ENCODE measurements at regions not wholly inside any gene's neighbourhood (a gene's known extent, or its start where the extent isn't known, plus 50 kb on each side); places are given as distances from the start of the nearest gene placed in this dataset.
A peak's percentile ranks its signal among the peaks of the same experiment; 100 is the strongest.

GRCh38 chr2:16828044-16828827 lies 162.6 kb upstream of the CYRIA start:
- DNase-seq, result no peak

DNA sequence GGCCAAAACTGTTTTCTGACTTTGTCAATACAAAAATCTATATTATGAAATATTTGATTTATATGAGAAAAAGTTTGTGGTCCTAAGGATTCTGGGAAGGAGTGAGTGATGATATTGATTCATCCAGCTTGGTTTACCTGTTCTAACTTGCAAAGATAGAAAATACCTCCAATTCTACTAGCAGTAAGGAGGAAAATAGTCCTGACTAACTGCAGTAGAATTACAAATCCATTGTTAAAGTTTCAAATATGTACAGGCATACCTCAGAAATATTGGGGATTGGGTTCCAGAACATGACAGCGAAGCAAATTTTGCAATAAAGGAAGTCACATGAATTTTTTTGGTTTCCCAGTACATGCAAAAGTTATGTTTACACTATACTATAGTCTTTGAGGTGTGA lies 158.8 kb upstream of the CYRIA start:
- DNase-seq, result no peak

DNA sequence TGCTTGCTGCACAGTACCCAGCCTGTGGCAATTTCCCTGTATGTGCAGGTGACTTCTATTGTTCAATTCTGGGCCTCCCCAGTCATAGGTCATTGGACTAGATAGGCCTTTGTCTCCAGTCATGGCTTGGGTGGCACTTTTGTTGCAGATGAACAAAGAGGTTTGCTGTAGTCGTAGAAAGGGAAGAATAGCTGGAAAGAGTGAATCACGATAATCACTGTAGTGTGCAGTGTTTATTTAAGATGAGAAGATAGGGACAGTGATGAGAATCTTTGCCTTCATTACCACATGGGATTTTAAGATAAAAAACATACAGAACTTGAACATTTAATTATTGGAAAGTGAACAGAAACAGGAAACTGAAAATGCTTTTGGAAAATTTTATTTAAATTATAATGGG lies 156.1 kb upstream of the CYRIA start:
- peak in 16 of 51 donors; percentile 2 to 55 (median 14) for DNase-seq

GRCh38 chr2:16818203-16818556 lies 152.5 kb upstream of the CYRIA start:
- DNase-seq, result no peak

DNA sequence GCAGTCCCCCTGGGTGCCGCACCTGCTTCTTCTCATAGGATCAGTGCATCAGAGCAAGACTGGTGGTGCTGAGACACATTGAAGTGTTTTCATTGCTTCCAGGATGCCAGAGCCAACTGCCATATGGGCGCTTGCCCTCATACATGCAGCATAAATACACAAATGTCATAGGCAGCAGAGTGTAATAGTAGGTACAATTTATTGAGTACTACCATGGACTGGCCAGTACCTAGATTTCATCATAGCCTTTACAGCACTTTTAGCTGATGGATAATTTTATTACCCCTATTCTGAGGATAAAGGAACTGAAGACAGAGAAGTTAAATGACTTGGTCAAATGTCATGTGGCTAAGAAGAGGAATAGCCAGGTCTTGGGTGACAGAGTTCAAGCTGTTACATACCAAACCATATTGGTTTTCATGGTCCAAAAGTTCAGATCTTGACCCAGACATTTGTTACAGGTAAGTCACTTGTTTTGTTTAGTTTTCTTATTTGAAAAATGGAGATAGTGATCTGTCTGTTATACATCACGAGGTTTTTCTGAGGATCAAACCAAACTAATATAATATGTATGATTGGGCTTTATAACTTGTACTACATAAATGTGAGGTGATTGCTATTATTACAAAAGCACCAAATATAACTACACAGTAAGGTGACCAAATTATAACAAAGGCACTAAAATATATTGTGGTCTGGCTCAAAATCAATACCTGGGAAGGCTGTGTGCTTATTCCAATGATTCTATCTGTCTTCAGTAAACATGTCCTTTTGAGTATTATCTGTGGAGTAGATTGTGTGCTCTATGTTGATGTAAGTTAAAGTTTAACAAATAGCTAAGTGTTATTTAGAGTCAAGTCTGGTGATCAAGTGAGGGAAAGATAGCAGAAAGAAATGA lies 151.9 kb upstream of the CYRIA start:
- no peak for DNase-seq

GRCh38 chr2:16816522-16816921 lies 150.9 kb upstream of the CYRIA start:
- no peak for DNase-seq

DNA sequence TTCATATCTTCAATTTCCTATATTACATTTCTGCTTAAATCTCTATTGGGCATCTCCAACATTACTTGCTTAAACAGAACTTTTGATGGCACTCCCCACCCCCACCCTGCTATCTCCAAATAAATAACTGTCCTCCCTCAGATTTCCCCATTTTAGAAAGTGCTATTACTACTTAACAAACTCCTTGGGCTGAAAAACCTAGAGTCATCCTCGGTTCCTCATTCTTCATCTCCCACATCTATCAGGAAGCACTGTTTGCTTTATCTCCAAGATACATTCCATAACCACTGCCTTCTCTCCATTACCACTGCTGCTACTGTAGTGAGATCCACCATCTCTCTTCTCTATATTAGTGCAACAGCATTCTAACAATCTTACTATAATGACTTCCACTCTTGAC lies 150.4 kb upstream of the CYRIA start:
- DNase-seq, result no peak

DNA sequence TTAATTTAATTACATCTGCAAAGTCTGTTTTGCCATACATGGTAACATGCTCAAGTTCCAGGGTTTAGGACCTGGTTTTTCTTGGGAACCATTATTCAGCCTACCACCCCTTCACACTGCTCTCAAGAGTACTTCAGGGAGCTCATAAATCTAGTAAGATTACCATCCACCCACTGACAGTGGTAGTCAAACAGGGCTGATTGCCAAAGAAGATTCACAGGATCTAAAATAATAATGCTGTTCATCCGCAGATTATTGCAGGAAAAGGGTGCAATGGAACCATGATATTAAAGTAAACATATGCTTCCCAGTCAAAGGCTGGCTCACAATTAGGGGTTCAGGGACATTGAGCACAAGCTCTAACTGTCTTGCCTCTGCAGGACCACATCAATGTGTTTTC lies 148.0 kb upstream of the CYRIA start:
- no peak for DNase-seq

- DNase-seq, result no peak
Measured at GRCh38 chr2:16798472-16798871, 132.8 kb upstream of the CYRIA start.

GRCh38 chr2:16791496-16791895 lies 125.9 kb upstream of the CYRIA start:
- DNase-seq, result no peak

- DNase-seq, result no peak
Measured at GRCh38 chr2:16785149-16785548, 119.5 kb upstream of the CYRIA start.

DNA sequence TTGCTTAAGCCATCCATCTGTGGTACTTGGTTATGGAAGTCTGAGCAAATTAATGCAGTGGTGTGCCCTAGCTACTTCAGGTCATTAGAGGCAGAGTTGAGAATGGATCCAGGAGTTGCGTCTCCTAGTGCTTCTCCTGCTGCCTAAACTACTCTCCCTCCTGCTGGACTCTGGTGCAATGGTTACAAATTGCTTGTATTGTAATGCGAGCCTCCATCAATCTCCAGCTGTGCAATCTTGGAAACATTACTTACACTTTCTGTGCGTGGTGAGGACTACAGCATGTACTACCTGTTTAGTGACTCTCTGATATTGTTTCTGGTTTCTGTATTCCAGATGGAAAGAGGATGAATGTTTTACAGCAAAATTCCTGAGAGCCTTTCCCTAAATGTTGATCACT lies 119.0 kb upstream of the CYRIA start:
- no peak for DNase-seq

- DNase-seq, result no peak
Measured at GRCh38 chr2:16777123-16777870, 111.7 kb upstream of the CYRIA start.

GRCh38 chr2:16775899-16776231 lies 110.2 kb upstream of the CYRIA start:
- DNase-seq, result no peak

DNA sequence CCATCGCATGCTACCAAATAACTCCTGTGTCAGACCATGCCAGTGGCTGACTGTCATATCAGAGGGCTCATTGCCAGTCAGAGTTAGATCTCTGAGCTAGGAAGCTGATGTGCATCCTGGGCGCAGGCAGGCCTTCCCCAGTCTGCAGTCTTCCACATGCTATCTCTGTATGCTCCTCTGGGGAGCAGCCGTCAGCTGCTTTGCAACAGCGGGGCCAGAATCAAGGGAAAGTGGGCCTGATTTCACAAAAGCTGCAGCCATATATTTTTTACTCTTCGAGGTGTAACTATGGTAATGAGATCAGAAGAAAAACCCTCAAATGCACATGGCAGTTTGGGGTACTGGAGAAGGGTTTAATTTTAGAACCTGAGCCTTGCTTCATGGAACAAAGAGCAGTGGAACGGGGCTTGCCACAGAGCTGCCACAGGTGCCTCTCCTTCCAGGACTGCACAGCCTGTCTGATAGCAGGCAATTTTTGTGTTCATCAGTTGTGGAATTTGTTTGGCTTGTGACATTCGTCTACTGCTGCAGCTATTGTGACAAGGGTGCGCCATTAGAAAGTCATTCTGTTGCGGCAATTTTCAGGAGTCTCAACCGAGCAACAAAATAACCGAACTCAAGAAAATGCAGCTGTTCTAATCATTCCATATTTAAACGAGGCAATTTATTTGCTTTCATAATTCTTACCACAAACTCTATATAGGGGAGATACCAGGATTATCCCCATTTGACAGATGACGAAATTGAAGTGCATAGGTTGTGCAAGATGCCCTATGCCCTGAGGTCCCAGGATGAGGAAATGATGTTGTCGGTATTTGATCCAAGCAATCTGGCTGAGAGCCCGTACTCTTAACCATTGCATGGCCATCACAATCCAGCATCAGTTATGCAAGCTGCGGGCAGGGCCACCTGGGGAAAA lies 109.6 kb upstream of the CYRIA start:
- peak in 21 of 51 donors; percentile 4 to 68 (median 19) for DNase-seq

- no peak for DNase-seq
Measured at GRCh38 chr2:16774091-16774490, 108.5 kb upstream of the CYRIA start.

DNA sequence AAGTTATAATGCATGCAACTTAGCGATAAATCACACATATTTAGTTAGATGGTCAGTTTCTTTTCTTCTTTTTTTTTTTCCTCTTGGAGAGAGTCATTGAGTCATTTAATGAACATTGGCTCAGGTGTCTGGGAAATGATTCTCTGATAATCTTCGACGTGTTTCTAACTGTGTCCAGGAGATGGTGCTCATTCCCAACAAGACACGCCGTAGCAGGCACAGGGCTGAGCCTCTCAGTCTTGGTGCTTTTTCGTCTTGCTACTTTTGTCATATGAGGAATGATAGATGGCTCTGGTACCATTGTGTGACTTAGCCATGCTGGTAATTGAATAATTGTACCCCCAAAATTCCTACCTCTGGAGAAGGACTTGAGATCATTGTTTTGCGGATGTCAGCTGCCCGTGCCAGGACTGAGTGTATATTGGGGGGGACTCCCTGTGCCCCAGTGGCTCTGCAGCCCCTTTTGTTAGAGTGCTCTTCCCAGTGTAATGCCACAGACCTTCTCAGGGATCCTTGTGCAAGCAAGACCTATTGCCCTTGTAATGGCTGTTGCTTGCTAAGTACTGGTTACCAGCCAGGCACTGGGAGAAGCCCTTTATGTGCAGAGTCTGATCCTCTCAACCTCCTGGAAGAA lies 107.6 kb upstream of the CYRIA start:
- DNase-seq, result peak in 26 of 51 donors; percentile 5 to 72 (median 22)

DNA sequence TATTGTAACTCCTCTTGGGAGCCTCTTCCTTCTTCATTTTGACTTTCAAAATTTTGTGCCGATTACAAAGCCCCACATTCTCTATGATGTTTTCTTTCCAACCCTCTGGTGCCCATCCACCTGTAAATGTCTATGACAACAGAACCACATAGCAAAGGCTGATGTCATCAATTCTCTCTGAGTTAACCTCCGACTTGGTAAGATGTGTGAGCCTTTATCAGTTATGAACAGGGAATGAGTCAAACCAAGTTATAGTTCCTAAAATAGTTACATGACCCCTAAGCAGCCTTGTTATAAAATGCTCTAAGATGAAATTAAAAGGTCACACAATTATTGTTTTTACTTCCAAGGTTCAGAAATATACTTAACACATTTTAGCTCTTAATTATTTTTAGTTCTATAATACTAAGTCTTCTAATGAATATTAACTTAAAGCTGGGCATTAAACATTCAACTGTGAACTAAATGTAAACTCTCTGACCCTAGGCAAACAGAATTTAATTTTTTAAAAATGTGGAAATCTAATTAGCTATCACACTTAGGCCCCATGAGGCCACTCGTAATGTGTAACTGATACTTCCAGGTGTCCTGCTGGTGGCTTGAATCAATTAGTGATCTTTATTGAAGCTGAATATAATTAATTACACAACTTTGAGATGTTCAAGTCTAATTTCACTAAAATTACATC lies 102.3 kb upstream of the CYRIA start:
- DNase-seq, result no peak

DNA sequence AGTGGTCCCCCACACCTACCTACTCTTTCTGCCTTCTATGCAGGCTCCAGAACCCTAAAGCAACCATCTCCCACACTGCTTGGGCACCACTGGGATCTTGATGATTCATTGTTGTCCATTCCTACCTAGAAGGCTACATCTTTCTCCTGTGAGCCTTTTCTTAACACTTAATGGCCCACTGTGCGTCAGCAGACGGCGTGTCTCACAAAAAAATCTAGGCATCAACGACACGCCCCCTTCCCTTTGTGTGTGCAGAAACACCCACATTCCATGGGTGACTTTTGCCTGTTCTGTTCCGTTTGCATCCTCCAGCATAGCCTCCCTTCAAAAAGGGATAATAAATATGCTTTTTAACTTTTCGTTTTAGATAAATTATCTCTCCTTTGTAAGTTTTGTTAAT lies 99.7 kb upstream of the CYRIA start:
- no peak for DNase-seq

DNA sequence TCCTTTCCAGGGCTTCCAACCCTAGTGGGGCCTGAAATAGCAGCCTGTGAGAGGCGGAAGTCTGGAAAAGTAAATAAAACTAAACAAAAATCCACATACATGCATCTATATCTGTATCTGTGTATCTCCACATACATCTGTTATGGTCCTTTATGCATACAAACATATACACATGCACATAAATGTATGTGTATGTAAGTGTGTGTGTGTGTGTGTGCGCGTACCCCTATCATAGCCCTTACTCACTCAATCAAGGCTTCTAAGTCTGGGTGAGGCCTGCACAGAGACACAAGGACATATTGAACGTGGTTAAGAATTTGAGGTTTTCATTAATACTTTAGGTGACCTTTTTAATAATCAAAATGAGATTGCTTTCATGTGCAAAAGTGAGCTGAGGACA lies 98.9 kb upstream of the CYRIA start:
- no peak for DNase-seq
